Spleen (tissue), 11 donors: ENCODE measurements at regions not wholly inside any gene's neighbourhood (a gene's known extent, or its start where the extent isn't known, plus 50 kb on each side); places are given as distances from the start of the nearest gene placed in this dataset.
A peak's percentile ranks its signal among the peaks of the same experiment; 100 is the strongest.

ENCODE experiments used
- DNase-seq: peaks from one replicate; pipeline ENCODE4 v3.0.0-alpha.2; 2020
- H3K27ac ChIP-seq, 8 donors: fragments of 200-600 bp; sonication (generic) in 7 of 8; 1 replicate in 4 of 8; 2 replicates in 4 of 8; pipeline versions ENCODE4 v1.5.0 to v1.8.0; 2016 to 2021; ENCODE audit warnings: inconsistent platforms in 4 of 8, mild to moderate bottlenecking in 4 of 8, moderate library complexity in 1 of 8
- H3K27me3 ChIP-seq, 7 donors: fragments of 200-600 bp; sonication (generic) in 6 of 7; replicated peaks in 1 of 7; 1 replicate in 4 of 7; 2 replicates in 3 of 7; pipeline versions ENCODE4 v1.5.0 to v1.8.0; 2016 to 2021; ENCODE audit warnings: inconsistent platforms in 3 of 7, mild to moderate bottlenecking in 1 of 7
- H3K36me3 ChIP-seq, 6 donors: fragments of 200-600 bp; sonication (generic) in 5 of 6; 1 replicate in 4 of 6; 2 replicates in 2 of 6; pipeline versions ENCODE4 v1.5.0 to v1.8.0; 2016 to 2021; ENCODE audit warnings: inconsistent platforms in 2 of 6
- H3K4me1 ChIP-seq, 6 donors: fragments of 200-600 bp; sonication (generic) in 5 of 6; 1 replicate in 3 of 6; 2 replicates in 3 of 6; pipeline versions ENCODE4 v1.5.0 to v1.8.0; 2016 to 2021; ENCODE audit warnings: inconsistent platforms in 3 of 6
- H3K4me3 ChIP-seq, 8 donors: fragments of 200-600 bp; sonication (generic) in 7 of 8; 1 replicate in 4 of 8; 2 replicates in 4 of 8; pipeline versions ENCODE4 v1.5.0 to v1.8.0; 2016 to 2021; ENCODE audit warnings: inconsistent platforms in 4 of 8, mild to moderate bottlenecking in 4 of 8, moderate library complexity in 2 of 8
- H3K9me3 ChIP-seq, 8 donors: fragments of 200-600 bp; sonication (generic) in 7 of 8; 1 replicate in 4 of 8; 2 replicates in 4 of 8; pipeline versions ENCODE4 v1.5.0 to v1.8.0; 2016 to 2021; ENCODE audit warnings: inconsistent platforms in 4 of 8
- CTCF ChIP-seq, 11 experiments: fragments of 200-600 bp in 7 of 11; fragments of 450-650 bp in 4 of 11; sonication (generic) in 4 of 11; IDR thresholded peaks in 8 of 11; conservative IDR thresholded peaks in 3 of 11; 1 replicate in 7 of 11; 2 replicates in 4 of 11; pipeline versions ENCODE4 v1.4.0 to v1.8.0; 2016 to 2021; ENCODE audit warnings: antibody characterized with exemption in 11 of 11, inconsistent platforms in 4 of 11, mild to moderate bottlenecking in 1 of 11
- POLR2A ChIP-seq, 3 donors: fragments of 450-650 bp; IDR thresholded peaks; one replicate each; pipeline ENCODE4 v1.5.1; 2017; ENCODE audit warnings: antibody characterized with exemption in 3 of 3, mild to moderate bottlenecking in 1 of 3
- POLR2AphosphoS5 ChIP-seq, 3 donors: sonication (generic); formaldehyde crosslinking; IDR thresholded peaks; one replicate each; pipeline ENCODE4 v1.5.1; 2017; ENCODE audit warnings: antibody characterized with exemption in 3 of 3
- WGBS, 5 donors: extraction: QIAGEN DNeasy Blood & Tissue Kit in 3 of 5; methylation state at CpG; one replicate each; pipeline versions ENCODE4 v1.1.5 to v1.1.7; 2013 to 2018; 5-methylcytosine and 5-hydroxymethylcytosine counted together
- intact Hi-C: fragments of 100-400 bp; cut with DNase I; formaldehyde crosslinking; loops from one replicate; pipeline ENCODE4 v1.15.0; 2023; ENCODE audit warnings: low total_unique reads
- donor health status: healthy with polysubstance abuse.
- donor health status: DM: no; HTN: no; CAD: no; lungs with moderate emphysema.
- donor health status: DM: no; HTN: no; CAD: no.
- donor health status: Bipolar disorder and iron deficiency.
- donor health status: healthy.
- donor health status: DM: no; HTN: no; CAD: no.
- donor health status: DM: yes; HTN: yes; CAD: no.

- 85 to 95% (median 91%) methylated on average over 4 of the region's 4 CpGs for WGBS, 5 donors
These were observed 272.7 kb downstream of the MAF start for GRCh38 chr16:79327836-79328235.

DNA sequence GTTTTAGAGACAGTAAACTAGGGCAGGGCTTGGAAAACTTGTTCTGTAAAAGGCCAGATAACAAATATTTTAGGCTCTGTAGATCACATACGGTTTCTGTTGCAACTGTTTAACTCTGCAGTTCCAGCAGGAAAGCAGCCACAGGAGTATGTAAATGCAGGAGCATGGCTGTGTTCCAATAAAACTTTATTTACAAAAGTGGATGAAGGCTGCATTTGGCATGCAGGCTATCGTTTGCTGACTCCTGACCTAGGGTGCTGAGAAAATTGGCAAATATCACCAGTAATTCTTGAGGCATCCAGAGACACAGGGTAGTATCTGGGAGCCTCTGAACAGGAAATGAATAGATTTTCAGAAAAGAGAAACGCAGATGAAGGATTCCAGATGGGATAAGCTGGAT lies 274.0 kb downstream of the MAF start:
- DNase-seq: no peak
- Histone ChIP-seq H3K4me1 (peaks cover 0 to 20% (median 7%) of the 10 kb centered on the region in 6 donors), H3K27me3 (peaks cover 0 to 29% (median 0%) of the 10 kb centered on the region in 7 donors), H3K9me3 (no peaks in the 10 kb centered on the region), H3K36me3 (no peaks in the 10 kb centered on the region), H3K27ac (no peak overlapping the region), H3K4me3 (no peak overlapping the region)
- TF ChIP-seq POLR2A (IDR thresholded peaks at IDR 0.05): no peak
- TF ChIP-seq CTCF (IDR thresholded peaks at IDR 0.05 in 8 of 11, conservative IDR thresholded peaks at IDR 0.05 in 3 of 11): no peak
- no peak for TF ChIP-seq POLR2AphosphoS5 (IDR thresholded peaks at IDR 0.05)
- 75 to 84% (median 80%) methylated on average over 3 of the region's 3 CpGs for WGBS, 5 donors
- intact Hi-C loops: no loop called here

More at GRCh38 chr16:79327836-79328235, 272.7 kb downstream of the MAF start:
- intact Hi-C loops: no loop called here
- Histone ChIP-seq H3K27me3 (peaks cover 0 to 27% (median 0%) of the 10 kb centered on the region in 7 donors), H3K4me1 (peaks cover 0 to 20% (median 7%) of the 10 kb centered on the region in 6 donors), H3K36me3 (no peaks in the 10 kb centered on the region), H3K9me3 (no peaks in the 10 kb centered on the region), H3K27ac (peak overlapping the region in 2 of 8 donors; percentile 62 to 68), H3K4me3 (no peak overlapping the region)
- DNase-seq: no peak
- no peak for TF ChIP-seq POLR2AphosphoS5 (IDR thresholded peaks at IDR 0.05)
- no peak for TF ChIP-seq POLR2A (IDR thresholded peaks at IDR 0.05)
- TF ChIP-seq CTCF (IDR thresholded peaks at IDR 0.05 in 8 of 11, conservative IDR thresholded peaks at IDR 0.05 in 3 of 11): no peak

DNA sequence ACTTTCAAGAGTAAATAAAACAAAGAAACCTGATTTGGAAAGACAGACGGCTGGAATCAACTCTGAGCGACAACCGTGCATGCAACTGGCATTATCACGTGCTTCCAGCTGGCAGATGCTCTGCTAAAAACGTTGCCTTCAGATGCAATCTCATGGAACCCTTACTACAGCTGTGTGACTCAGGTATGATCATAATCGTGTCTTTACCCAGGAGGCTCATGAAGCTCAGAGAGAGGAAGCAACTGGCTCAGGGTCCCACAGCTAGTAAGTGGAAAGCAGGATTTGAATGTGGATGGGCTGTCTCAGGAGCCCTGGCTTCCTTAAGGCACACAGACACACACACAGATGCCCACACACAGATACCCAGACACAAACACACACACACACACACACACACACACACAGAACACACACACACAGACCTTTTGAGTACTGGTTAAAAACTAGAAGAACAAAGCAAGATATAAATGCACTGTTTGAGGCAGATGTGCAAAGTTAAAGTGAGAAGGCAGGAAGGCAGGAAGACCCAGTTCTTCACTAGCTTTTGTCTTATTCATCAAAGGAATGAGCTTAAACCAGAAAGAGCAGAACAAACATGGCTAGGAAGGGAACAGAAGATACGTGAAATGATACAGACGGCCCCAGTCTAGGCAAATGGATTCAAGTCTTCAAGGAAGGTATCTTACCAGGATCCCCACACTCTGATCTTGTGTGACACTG lies 275.2 kb downstream of the MAF start:
- 75 to 79% (median 78%) methylated on average over 8 of the region's 8 CpGs for WGBS, 5 donors
- Histone ChIP-seq H3K27ac (no peak overlapping the region), H3K9me3 (no peaks in the 10 kb centered on the region), H3K4me3 (no peak overlapping the region), H3K36me3 (no peaks in the 10 kb centered on the region), H3K4me1 (peaks cover 0 to 20% (median 7%) of the 10 kb centered on the region in 6 donors), H3K27me3 (peaks cover 0 to 29% (median 0%) of the 10 kb centered on the region in 7 donors)
- no peak for DNase-seq
- TF ChIP-seq CTCF (IDR thresholded peaks at IDR 0.05 in 8 of 11, conservative IDR thresholded peaks at IDR 0.05 in 3 of 11) (no peak), POLR2A (IDR thresholded peaks at IDR 0.05) (no peak), POLR2AphosphoS5 (IDR thresholded peaks at IDR 0.05) (no peak)
- intact Hi-C loops: no loop called here

DNA sequence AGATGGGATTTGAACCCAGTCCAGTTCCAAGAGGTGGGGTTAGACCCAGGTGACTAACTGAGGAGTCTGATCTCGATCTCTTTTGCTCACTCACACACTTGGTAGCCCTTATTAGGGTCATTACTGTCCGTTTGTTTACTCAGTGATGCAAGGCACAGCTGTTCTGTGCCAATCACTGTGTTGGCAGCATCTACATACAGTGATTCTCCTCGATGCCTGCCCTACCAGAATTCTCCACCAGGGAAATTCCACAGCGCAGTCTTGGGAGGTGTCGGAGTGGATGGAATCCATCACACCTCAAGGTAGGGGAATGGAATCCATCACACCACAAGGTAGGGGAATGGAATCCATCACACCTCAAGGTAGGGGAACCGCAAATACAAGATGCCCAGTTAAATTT lies 279.6 kb downstream of the MAF start:
- Histone ChIP-seq H3K4me1 (peaks cover 0 to 6% (median 0%) of the 10 kb centered on the region in 6 donors), H3K27me3 (peaks cover 0 to 21% (median 0%) of the 10 kb centered on the region in 7 donors), H3K4me3 (no peak overlapping the region), H3K27ac (no peak overlapping the region), H3K9me3 (no peaks in the 10 kb centered on the region), H3K36me3 (no peaks in the 10 kb centered on the region)
- WGBS, 5 donors: 85 to 89% (median 86%) methylated on average over 6 of the region's 6 CpGs
- TF ChIP-seq POLR2AphosphoS5 (IDR thresholded peaks at IDR 0.05): no peak
- no peak for TF ChIP-seq POLR2A (IDR thresholded peaks at IDR 0.05)
- TF ChIP-seq CTCF (IDR thresholded peaks at IDR 0.05 in 8 of 11, conservative IDR thresholded peaks at IDR 0.05 in 3 of 11): no peak
- no peak for DNase-seq
- intact Hi-C loops: no loop called here
